ENCODE measurements at regions not wholly inside any gene's neighbourhood (a gene's known extent, or its start where the extent isn't known, plus 50 kb on each side); places are given as distances from the start of the nearest gene placed in this dataset.

DNA sequence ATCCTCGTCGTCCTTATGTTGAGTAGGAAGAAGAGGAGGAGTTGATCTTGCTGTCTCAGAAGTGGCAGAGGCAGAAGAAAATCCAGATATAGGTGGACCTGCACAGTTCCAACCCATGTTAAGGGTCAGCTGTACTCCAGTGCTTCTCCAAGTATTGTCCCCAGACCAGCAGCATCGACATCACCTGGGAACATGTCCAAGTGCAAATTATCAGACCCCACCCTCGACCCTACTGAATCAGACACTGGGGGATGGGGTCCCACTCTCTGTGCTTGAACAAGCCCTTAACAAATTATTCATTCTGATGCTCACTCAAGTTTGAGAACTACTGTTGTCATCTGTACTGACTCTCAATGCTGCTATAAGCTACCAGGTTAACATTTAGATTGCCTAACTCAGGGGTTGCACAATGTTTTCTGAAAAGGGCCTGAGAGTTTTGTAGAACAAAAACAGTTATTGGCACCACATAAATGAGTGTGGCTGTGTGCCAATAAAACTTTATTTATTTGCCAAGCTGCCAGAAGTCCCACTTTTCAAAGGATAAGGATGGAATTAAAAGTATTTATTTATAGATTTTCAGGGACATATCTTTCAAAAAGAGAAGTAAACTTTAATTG, 226.7 kb upstream of the IPO5 start:
- Histone ChIP-seq H3K27ac (ENCODE audit: low read depth, low read length, poor library complexity, severe bottlenecking) (no peak overlapping the region), H3K9ac (ENCODE audit: low read length) (no peak overlapping the region)
- no peak for TF ChIP-seq EZH2 (IDR thresholded peaks at IDR 0.05; ENCODE audit: borderline replicate concordance, low read length)
- TF ChIP-seq CTCF (IDR thresholded peaks at IDR 0.05; ENCODE audit: low read length) = no peak

GRCh38 chr13:97727991-97728390, 225.5 kb upstream of the IPO5 start:
- Histone ChIP-seq H3K27me3 (ENCODE audit: insufficient read depth, low read length) (no peaks in the 10 kb centered on the region; the same call in 1 of the 2 replicates), H3K9me3 (ENCODE audit: low read length) (no peaks in the 10 kb centered on the region), H3K36me3 (ENCODE audit: insufficient read depth, low read length) (no peaks in the 10 kb centered on the region), H3K9ac (ENCODE audit: low read length) (no peak overlapping the region), H3K27ac (ENCODE audit: low read depth, low read length, poor library complexity, severe bottlenecking) (no peak overlapping the region), H3F3A (ENCODE audit: insufficient read depth, low read length) (no peaks in the 10 kb centered on the region), H3K4me1 (ENCODE audit: insufficient read depth, low read length, severe bottlenecking) (no peaks in the 10 kb centered on the region), H2AFZ (ENCODE audit: low read length) (no peak overlapping the region), H3K79me2 (ENCODE audit: insufficient read depth, low read length) (no peaks in the 10 kb centered on the region), H4K20me1 (ENCODE audit: insufficient read depth, low read length) (no peaks in the 10 kb centered on the region), H3K4me2 (ENCODE audit: low read length) (no peak overlapping the region), H3K4me3 (ENCODE audit: low read depth, low read length, poor library complexity, severe bottlenecking) (no peak overlapping the region), H3K9me2 (ENCODE audit: low read depth, low read length) (no peaks in the 10 kb centered on the region)
- TF ChIP-seq CTCF (IDR thresholded peaks at IDR 0.05; ENCODE audit: low read length) (no peak), EZH2 (IDR thresholded peaks at IDR 0.05; ENCODE audit: borderline replicate concordance, low read length) (no peak)

More for the DNA sequence above, 226.7 kb upstream of the IPO5 start:
- Histone ChIP-seq H3F3A (ENCODE audit: insufficient read depth, low read length) (no peaks in the 10 kb centered on the region), H3K27me3 (ENCODE audit: insufficient read depth, low read length) (no peaks in the 10 kb centered on the region; the same call in 1 of the 2 replicates), H3K4me1 (ENCODE audit: insufficient read depth, low read length, severe bottlenecking) (no peaks in the 10 kb centered on the region), H3K36me3 (ENCODE audit: insufficient read depth, low read length) (no peaks in the 10 kb centered on the region), H3K9me2 (ENCODE audit: low read depth, low read length) (no peaks in the 10 kb centered on the region), H3K9me3 (ENCODE audit: low read length) (no peaks in the 10 kb centered on the region), H3K4me2 (ENCODE audit: low read length) (no peak overlapping the region), H3K4me3 (ENCODE audit: low read depth, low read length, poor library complexity, severe bottlenecking) (no peak overlapping the region), H3K79me2 (ENCODE audit: insufficient read depth, low read length) (no peaks in the 10 kb centered on the region), H2AFZ (ENCODE audit: low read length) (no peak overlapping the region), H4K20me1 (ENCODE audit: insufficient read depth, low read length) (no peaks in the 10 kb centered on the region)

GRCh38 chr13:97736436-97736835, 217.0 kb upstream of the IPO5 start:
- Histone ChIP-seq H4K20me1 (ENCODE audit: insufficient read depth, low read length) (no peaks in the 10 kb centered on the region), H3F3A (ENCODE audit: insufficient read depth, low read length) (no peaks in the 10 kb centered on the region), H2AFZ (ENCODE audit: low read length) (no peak overlapping the region), H3K79me2 (ENCODE audit: insufficient read depth, low read length) (no peaks in the 10 kb centered on the region), H3K9me2 (ENCODE audit: low read depth, low read length) (no peaks in the 10 kb centered on the region), H3K4me3 (ENCODE audit: low read depth, low read length, poor library complexity, severe bottlenecking) (no peak overlapping the region), H3K36me3 (ENCODE audit: insufficient read depth, low read length) (no peaks in the 10 kb centered on the region), H3K4me2 (ENCODE audit: low read length) (no peak overlapping the region), H3K27ac (ENCODE audit: low read depth, low read length, poor library complexity, severe bottlenecking) (no peak overlapping the region), H3K27me3 (ENCODE audit: insufficient read depth, low read length) (no peaks in the 10 kb centered on the region), H3K4me1 (ENCODE audit: insufficient read depth, low read length, severe bottlenecking) (no peaks in the 10 kb centered on the region), H3K9ac (ENCODE audit: low read length) (no peak overlapping the region), H3K9me3 (ENCODE audit: low read length) (no peaks in the 10 kb centered on the region)
- TF ChIP-seq CTCF (IDR thresholded peaks at IDR 0.05; ENCODE audit: low read length) = no peak
- TF ChIP-seq EZH2 (IDR thresholded peaks at IDR 0.05; ENCODE audit: borderline replicate concordance, low read length) = no peak

Measured in OCI-LY1 (cell line).